ENCODE measurements at regions not wholly inside any gene's neighbourhood (a gene's known extent, or its start where the extent isn't known, plus 50 kb on each side); places are given as distances from the start of the nearest gene placed in this dataset.
"Not testable (repeated sequence)": the region's sequence is repeated elsewhere in the genome, so short reads cannot be mapped to it uniquely, and the experiment has no call there.

DNA sequence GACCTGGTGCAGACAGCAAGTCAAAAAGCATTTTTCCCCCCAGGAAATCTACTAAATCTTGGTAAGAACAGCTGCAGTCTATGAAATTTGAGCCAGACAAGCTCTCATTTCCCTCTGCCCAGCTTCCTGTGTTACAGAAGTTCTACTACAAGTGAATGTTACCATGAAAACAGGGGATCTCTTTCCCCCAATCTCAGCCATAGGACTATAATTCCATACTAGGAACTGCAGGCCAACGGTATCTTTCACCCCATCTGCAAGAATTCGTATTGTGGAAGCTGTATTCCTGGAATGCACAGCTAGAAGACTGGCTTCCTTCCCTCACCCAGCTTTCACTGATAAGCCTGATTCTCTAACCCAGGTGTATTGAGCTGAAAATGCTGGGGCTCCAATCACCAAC lies 1655.4 kb downstream of the BRINP3 start:
- DNase-seq: no peak

DNA sequence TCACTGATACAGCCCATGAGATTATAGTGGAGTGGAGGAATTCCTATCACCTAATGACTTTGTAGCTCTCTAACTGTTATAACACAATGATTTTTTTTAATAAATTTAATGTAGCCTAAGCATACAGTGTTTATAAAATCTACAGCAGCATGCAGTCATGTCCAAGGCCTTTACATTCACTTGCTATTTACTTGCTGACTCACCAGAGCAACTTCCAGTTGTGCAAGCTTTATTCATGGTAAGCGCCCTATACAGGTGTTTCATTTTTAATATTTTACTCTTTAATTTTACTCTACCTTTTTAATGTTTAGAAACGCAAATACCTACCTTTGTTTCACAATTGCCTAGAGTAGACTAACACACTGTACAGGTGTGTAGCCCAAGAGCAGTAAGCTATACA lies 1652.2 kb downstream of the BRINP3 start:
- DNase-seq: no peak

DNA sequence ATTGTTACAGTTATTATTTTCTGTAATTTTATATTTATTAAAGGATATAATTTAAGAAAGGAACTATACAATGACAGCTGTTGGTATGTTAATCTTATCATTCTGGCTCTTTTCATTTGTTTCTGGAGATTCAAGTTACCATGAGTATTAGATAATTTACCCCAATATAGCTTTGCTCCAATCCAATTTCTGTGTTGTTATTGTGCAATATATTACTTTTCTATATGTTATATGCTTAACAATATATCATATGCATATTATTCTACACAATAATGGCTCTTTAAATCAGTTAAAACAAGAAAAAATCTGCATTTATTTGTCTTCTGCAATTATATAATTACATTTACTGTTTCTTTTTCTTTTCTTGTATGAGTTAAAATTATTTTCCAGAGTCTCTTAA lies 1650.9 kb downstream of the BRINP3 start:
- DNase-seq: no peak

DNA sequence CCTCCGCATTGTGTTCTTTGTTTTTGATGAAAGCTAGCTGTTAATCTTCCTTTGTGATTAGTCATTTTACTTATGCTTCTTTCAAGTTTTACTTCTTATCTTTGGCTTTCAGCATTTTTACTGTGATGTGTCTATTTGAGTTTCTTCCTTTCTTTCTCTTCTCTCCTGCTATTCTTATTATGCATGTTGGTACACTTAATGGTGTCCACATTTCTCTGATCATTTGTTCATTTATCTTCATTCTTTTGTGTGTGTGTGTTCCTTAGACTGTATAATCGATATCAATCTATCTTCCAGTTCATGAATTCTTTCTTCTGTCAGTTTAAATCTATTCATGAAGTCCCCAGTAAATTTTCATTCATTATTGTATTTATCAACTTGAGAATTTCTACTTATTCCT lies 1650.3 kb downstream of the BRINP3 start:
- no peak for DNase-seq

DNA sequence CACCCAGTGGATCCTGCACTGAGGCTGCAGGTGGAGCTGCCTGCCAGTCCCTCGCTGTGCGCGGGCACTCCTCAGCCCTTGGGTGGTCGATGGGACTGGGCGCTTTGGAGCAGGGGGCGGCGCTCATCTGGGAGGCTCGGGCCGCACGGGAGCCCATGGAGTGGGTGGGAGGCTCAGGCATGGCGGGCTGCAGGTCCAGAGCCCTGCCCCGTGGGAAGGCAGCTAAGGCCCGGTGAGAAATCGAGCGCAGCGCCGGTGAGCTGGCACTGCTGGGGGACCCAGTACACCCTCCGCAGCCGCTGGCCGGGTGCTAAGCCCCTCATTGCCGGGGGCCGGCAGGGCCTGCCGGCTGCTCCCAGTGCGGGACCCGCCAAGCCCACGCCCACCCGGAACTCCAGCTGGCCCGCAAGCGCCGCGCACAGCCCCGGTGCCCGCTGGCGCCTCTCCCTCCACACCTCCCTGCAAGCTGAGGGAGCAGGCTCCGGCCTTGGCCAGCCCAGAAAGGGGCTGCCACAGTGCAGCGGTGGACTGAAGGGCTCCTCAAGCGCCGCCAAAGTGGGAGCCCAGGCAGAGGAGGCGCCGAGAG lies 1636.5 kb downstream of the BRINP3 start:
- DNase-seq: not testable (repeated sequence)

DNA sequence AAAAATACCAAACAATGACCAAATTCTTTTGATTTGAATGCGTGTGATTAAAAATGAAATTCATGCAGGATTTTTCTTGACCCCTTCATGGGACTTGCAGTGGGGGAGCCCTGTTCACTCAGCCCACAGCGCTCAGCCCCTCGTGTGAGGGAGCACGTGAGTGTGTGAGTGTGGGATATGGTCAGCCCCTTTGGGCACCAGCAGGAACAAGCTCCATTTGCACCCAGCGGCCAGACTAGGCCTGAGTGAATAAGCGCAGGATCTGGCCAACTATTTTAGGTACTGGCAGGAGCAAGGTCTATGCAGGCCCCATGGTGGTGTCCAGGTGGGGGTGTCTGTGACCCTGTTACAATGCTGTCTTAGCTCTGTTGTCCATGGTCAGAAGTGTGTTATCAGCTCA lies 1631.2 kb downstream of the BRINP3 start:
- no peak for DNase-seq

DNA sequence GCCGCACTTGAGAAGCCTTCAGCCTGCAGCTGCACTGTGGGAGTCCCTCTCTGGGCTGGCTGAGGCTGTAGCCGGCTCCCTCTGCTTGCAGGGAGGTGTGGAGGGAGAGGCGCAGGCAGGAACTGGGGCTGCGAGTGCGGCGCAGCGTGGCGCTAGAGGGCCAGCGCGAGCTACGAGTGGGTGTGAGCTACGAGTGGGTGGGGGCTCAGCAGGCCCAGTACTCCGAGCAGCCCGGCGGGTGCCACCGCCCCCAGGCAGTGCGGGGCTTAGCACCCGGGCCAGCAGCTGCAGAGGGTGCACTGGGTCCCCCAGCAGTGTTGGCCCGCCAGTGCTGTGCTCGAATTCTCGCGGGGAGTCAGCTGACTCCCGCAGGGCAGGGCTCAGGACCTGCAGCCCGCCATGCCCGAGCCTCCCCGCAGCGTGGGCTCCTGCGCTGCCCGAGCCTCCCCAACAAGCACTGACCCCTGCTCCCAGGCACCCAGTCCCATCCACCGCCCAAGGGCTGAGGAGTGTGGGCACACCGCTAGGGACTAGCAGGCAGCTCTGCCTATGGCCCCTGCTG lies 1620.1 kb downstream of the BRINP3 start:
- DNase-seq: no peak

DNA sequence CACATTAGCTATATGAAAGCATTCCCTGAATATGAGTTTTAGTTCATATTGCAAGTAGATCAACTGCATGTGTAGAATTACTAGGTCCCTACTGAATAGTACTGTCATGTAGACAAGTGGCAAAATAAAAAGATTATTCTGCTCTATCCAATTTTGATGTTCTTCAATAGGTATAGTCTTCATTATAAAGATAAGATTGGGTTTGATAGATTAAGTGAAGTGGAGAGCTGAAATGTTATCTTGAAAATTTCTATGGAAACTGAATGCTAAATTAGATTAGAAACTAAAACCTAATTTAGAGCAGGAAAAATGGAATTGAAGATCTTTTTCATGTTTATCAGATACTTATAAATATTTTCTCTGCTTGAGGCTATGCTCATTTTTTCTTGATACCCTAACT lies 1610.0 kb downstream of the BRINP3 start:
- DNase-seq: no peak

DNA sequence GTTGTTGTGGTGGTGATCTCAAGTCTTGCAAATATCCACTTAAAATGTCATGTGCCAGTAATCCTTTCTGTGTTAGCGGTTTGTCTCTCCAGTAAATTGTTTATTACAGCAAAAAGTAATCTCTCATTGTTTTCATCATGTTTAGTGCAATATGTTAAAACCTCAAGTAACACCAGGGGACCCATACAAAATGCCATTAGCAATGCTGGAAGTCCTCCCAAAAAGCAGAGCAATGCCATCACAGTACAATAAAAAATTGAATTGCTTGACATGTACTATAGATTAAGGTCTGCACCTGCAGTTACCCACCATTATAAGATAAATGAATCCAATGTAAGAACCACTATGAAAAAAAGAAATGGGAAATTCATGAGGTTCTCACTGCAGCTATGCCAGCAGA lies 1606.5 kb downstream of the BRINP3 start:
- no peak for DNase-seq

DNA sequence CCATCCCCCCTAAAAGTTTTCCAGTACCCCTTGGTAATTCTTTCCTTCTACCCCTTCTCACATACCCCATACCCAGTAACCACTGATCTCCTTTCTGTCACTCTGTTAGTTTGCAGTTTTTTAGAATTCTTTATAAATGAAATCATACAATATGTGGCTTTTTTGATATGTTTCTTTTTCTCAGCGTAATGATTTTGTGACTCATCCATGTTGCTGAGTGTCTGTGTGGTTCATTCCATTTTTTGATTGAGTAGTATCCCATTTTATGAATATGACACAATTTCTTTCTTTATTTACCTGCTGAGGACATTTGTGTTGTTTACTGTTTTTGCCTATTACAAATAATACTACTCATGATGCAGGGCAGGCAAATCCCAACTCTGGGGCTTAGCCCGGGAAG lies 1605.3 kb downstream of the BRINP3 start:
- DNase-seq: no peak

DNA sequence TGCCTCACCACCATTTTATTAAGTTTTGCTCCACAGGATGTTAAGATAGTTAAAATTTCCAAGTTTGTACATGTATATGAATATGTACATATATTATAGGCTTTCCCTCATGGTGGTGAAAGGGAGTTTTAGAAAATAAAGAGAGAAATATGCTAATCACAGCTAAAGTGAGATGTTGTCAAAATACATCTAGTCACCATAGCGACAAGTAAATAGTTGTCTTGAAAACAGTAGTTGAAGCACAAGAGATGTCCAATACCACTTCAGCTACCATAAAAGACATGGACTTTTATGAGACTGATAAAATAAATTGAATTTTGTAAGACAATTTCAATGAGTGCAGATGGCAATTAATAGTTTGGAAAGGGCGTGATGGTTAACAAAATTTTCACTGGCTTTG lies 1600.0 kb downstream of the BRINP3 start:
- DNase-seq: no peak

DNA sequence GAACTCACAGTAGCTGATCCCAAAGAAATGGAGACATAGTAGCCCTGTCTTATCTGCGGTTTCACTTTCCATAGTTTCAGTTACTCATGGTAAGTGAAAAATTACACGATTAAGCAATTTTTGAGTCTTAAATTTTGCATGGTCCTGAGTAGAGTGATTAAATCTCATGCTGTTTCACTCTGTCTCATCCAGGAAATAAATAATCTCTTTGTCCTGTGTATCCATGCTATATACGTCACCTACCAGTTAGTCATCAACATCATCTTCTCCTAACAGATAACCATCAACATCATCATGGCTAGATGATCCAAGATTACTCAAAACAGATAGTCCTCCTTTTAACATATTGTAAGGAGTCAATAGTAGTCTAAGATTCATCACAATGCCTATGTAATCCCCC lies 1589.3 kb downstream of the BRINP3 start:
- DNase-seq: no peak

DNA sequence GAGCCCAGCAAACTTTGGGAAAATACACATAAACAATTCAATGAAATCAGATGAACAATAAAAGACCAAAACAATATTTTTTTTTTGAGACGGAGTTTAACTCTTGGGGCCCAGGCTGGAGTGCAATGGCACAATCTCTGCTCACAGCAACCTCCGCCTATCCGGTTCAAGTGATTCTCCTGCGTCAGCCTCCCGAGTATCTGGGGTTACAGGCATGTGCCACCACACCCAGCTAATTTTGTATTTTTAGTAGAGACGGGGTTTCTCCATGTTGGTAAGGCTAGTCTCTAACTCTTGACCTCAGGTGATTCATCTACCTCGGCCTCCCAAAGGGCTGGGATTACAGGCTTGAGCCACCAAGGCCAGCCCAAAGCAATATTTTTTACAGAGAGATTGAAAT lies 1588.5 kb downstream of the BRINP3 start:
- no peak for DNase-seq

DNA sequence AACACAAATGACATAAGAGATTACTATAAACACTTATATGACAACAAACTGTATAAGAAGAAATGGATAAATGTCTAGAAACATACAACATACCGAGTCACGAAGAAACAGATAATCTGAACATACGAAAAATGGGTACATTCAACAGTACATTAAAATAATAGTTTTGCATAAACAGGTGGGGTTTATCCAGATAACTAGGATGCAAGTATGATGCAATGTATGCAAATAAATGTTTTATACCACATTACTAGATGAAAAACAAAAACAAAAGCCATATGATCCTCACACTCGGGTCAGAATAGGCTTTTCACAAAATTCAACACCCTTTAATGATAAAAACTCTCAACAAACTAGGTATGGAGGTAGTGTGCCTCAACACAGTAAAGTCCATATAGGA lies 1585.7 kb downstream of the BRINP3 start:
- DNase-seq: no peak

DNA sequence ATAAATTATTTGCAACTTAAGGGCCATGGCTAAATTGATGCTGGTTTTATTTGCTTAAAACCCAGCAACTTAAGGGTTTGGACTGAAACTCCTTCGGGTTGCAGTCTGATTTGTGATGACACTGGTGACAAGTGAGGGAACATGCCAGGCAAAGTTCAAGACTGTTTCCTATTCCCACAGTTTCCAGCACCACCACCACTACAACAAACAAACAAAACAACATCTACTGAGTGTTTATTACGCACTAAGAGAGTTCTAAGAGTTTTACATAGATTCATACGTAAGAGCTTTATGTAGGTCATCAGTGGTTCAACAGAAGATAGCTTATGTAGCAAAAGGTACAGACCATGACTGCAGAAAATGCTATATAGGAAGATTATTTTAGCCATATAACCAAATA lies 1582.1 kb downstream of the BRINP3 start:
- DNase-seq: no peak

DNA sequence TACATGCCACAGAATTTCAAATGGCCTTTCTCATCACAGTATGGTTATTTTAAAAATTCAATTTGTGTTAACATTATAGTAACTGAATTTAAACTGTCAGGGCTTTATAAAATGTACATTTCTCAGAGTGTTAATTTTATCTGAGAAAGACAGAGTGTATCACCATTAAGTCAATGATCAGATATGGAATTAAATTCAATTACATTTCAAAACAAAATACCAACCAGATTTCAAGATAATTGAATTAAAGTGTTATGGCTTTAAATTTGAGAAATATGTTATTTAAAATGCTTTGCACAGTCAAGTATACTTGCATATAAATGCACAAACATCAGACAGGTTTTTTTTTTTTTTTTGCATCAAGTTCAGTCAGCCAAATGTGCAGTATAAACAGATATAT lies 1574.4 kb downstream of the BRINP3 start:
- DNase-seq: no peak

DNA sequence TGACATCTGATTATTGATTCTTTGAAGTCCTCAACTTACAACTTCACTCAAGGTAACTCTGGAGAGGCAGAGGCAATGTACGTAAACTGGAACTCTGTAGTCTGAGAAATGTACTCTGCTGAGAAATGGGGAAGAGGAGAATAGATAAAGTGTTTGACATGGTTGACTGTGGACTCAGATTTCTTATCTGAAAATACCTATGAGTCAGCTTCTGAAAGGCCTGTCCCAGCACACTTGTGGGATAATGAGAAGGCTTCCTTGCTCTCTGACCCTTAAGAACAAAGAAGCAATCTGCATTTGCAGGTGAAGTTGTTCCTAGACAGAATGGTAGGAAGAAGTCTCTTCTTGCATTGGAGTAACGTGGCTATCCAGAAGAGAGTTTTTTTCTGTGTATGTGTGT lies 1573.5 kb downstream of the BRINP3 start:
- no peak for DNase-seq

DNA sequence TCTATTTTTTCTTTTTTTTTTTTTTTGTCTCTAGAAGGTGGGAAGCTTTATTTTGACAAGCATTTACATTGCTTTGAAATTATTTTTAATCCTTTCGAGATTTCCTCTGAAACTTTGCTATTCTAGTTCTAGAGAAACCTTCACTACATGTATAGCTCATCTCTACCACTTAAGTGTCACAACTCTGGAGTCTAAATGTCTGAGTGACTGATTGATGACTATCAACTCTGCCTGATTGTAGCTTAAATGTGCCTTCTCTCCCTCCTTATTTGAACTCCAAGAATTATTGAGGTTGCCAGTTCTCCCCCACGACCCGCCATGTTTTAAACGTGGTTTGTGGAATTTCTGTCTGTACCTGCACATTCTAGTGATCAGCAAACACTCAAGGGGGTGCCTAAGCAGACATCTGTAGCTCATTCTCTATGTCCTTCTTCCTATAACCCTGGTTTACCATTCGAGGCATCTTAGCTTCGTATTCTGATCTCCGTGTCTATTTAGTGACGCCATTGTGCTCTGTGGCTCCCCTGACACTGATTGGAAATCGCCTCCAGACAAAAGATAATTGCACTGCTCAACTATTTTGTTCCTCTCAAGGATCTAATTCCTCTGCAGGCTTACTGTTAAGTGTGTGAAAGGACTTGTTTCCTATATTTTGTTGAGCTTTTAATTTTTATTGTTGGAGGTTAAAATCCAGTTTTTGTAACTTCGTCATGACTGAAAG lies 1570.6 kb downstream of the BRINP3 start:
- no peak for DNase-seq

DNA sequence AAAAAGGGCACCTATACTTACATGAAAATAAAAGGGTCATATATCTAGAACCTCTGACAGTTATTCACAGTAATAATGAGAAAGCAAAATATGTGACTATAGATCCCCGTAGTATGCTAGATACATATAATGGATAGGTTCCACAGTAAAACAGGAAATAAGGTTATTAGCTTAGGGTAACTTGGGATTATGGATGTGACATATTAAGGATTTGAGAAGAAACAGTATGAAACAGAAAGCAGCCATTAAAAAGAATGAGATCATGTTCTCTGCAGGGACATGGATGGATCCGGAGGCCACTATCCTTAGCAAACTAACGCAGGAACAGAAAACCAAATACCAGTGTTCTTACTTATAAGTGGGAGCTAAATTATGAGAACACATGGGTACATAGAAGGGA lies 1547.3 kb downstream of the BRINP3 start:
- no peak for DNase-seq

DNA sequence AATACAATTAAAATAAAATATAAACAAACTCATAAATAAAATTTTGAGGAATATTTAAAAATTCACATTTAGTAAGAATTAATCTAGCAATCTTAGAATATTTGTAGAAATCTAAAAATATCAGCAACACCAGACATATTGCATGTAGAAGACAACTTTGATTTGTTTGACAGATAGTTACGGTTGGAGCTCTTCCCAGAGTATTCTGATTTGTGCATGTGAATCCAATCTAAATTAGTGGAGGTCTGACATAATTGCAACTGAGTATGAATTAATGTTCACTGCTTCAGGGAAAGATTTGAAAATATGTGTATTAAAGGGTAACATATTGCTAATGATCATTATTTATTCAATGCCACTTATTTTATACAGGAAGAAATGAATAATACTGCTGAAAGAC lies 1546.2 kb downstream of the BRINP3 start:
- no peak for DNase-seq

DNA sequence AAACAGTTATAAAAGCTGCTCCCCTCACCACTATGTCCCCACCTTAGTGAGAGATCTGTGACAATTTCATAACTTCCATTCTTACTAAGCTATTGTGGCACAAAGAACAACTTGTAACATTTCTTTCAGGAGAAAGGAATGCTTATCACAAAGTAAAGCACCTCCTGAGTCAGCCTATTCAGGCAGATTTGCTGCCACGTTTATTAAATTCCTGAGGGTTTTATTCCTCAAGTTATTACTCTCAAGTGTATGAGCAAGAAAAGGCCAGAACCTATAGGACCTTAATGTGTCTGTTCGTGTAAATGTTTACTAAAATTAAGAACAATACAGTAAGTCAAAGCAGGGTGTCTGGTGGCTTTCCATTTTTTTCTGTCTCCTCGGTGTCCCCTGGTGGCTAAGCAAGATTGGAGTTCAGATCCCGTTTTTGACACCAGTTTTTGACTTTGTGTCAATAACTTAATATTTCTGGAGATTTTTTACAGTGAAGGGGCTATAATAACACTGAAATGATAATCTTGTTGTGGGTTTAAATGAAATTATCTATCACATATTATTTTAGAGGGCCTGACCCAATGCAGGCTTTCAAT lies 1539.6 kb downstream of the BRINP3 start:
- DNase-seq: no peak

DNA sequence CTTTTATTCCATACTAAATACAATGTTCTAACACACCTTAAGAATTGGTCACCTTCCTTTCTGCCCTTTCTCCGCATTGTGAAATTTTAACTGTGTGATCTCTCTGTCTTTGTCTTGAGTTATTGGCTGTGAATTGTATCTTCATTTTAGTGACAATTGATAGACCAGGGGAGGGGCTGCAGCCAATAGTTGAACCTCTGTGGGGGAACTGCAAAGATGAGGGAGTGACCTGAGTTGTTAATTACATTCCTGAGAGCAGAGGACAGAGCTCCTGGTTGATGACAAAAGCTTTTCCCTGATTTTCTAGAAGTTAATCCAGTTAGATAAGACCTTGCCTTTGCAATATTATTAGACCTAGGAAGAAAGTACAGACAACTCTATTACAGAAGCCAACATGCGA lies 1535.7 kb downstream of the BRINP3 start:
- DNase-seq: no peak

DNA sequence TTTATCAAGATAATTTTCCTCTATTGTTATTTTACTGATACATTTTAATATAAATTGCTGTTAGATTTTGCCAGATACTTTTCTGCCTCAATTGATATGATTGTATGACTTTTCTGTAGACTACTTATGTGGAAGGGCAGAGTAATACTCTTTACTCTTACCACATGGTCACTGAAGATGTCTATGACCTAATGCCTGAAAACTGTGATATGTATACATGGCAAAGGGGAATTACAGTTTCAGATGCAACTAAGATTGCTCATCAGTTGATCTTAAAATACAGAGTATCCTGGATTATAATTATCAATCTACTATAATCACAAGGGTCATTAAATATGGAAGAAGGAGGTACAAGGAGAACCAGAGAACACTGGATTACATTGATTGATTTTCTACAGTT lies 1528.0 kb downstream of the BRINP3 start:
- DNase-seq: no peak

DNA sequence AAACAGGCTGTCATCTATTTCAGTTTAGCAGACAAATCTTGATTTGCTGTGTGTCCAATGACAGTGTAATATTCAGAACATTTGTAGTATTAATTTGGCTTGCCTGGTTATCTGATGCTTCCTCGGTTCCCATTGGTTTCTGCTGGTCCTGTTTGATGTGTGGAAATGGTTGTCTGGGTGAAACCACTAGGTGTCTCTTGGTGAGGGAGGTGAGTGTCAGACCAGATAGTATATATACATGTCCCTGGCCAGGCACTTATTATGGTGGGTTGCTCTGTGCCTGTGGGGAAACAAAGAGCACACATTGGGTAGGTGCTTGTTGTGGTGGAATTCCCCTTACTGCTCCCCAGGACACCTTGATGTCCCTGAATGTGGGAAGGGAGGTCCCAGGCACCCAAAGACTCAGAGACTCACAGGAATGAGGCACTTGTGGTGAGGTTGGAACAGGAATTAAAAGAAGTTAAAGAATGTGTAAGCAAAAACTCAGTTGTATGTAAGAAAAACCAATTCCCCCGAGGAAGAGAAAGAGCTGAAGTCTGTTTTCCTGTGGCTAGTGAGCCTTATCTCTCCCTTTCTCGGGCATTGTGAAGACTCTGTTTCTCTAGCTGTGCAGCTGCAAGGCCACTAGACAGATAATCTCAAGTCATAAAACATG lies 1519.1 kb downstream of the BRINP3 start:
- no peak for DNase-seq

Measured in NCI-H1436 (cell line).